PC-3 (cell line): ENCODE measurements at regions not wholly inside any gene's neighbourhood (a gene's known extent, or its start where the extent isn't known, plus 50 kb on each side); places are given as distances from the start of the nearest gene placed in this dataset.

Source experiments
- ATAC-seq: fragments of 200-7000 bp; cut with Tn5 transposase; 2 replicates; pipeline ENCODE4 v1.9.1; 2020; ENCODE audit warnings: mild to moderate bottlenecking, moderate library complexity
- BruUV-seq: library from RNA; stranded (reverse); fragments of 400-500 nt; replicated peaks from 2 replicates; lab custom pipeline; 2021; lab: Mats Ljungman, UMichigan
- CTCF ChIA-PET: fragments of 300-600 bp; sonication (Branson Sonifier 250); formaldehyde crosslinking; loops from one replicate; lab custom pipeline; 2022; ENCODE audit warnings: antibody characterized with exemption; lab: Charles Lee
- POLR2A ChIA-PET: fragments of 300-600 bp; sonication (Branson Sonifier 250); formaldehyde crosslinking; loops from one replicate; lab custom pipeline; 2022; ENCODE audit warnings: antibody characterized with exemption; ENCODE audit not compliant: unreplicated experiment; lab: Charles Lee
- DNase-seq: peaks from one replicate; pipeline ENCODE4 v3.0.0-alpha.2; 2015
- H2AFZ ChIP-seq: fragments of 300-600 bp; sonication (generic); 2 replicates; pipeline ENCODE4 v1.6.0; 2016; ENCODE audit warnings: antibody characterized with exemption, low read length
- H3F3A ChIP-seq: fragments of 300-600 bp; sonication (generic); one replicate; pipeline ENCODE4 v1.6.0; 2017; ENCODE audit warnings: antibody characterized with exemption, low read length, control low read depth, mild to moderate bottlenecking; ENCODE audit not compliant: unreplicated experiment
- H3K27ac ChIP-seq: fragments of 300-600 bp; sonication (generic); 2 replicates; pipeline ENCODE4 v1.5.1; 2016; ENCODE audit warnings: mild to moderate bottlenecking, low read length
- H3K27me3 ChIP-seq: fragments of 300-600 bp; sonication (generic); 2 replicates; pipeline ENCODE4 v1.6.1; 2016; ENCODE audit warnings: low read length, mixed read lengths
- H3K36me3 ChIP-seq: fragments of 300-600 bp; sonication (generic); 2 replicates; pipeline ENCODE4 v1.6.1; 2016; ENCODE audit warnings: low read depth, mixed run types, low read length, mixed read lengths
- H3K4me1 ChIP-seq: fragments of 300-600 bp; sonication (generic); 2 replicates; pipeline ENCODE4 v1.5.1; 2016; ENCODE audit warnings: low read length; ENCODE audit not compliant: insufficient read depth
- H3K4me2 ChIP-seq: fragments of 300-600 bp; sonication (generic); 2 replicates; pipeline ENCODE4 v1.6.0; 2016; ENCODE audit warnings: low read length
- H3K4me3 ChIP-seq: fragments of 300-600 bp; sonication (generic); 2 replicates; pipeline ENCODE4 v1.5.1; 2016; ENCODE audit warnings: mild to moderate bottlenecking, low read length, mixed read lengths
- H3K79me2 ChIP-seq: fragments of 300-600 bp; sonication (generic); 2 replicates; pipeline ENCODE4 v1.6.1; 2017; ENCODE audit warnings: low read length, mixed read lengths
- H3K9ac ChIP-seq: fragments of 300-600 bp; sonication (generic); 2 replicates; pipeline ENCODE4 v1.6.0; 2016; ENCODE audit warnings: mild to moderate bottlenecking, low read length
- H3K9me2 ChIP-seq: fragments of 300-600 bp; sonication (generic); replicated peaks from 2 replicates; pipeline ENCODE4 v1.6.1; 2016; ENCODE audit warnings: mixed run types, low read length, mixed read lengths
- H3K9me3 ChIP-seq: fragments of 300-600 bp; sonication (generic); 2 replicates; pipeline ENCODE4 v1.6.1; 2016; ENCODE audit warnings: low read length, mixed read lengths
- H4K20me1 ChIP-seq: fragments of 300-600 bp; sonication (generic); 2 replicates; pipeline ENCODE4 v1.6.1; 2016; ENCODE audit warnings: low read length, mixed read lengths
- EZH2 ChIP-seq: fragments of 300-600 bp; sonication (generic); IDR thresholded peaks from one replicate; pipeline ENCODE4 v1.6.1; 2017; ENCODE audit warnings: antibody characterized with exemption, mild to moderate bottlenecking, low read length; ENCODE audit not compliant: unreplicated experiment
- EZH2phosphoT487 ChIP-seq: fragments of 300-600 bp; sonication (generic); IDR thresholded peaks from 2 replicates; pipeline ENCODE4 v1.6.1; 2018; ENCODE audit warnings: mild to moderate bottlenecking, antibody characterized with exemption, low read length, borderline replicate concordance
- intact Hi-C: fragments of 100-400 bp; cut with micrococcal nuclease; formaldehyde crosslinking; loops from 2 replicates; pipeline ENCODE4 v1.9.0; 2023
- TF ChIP-seq, protein P1 (sequence below): fragments of 300-600 bp; sonication (generic); conservative IDR thresholded peaks from 2 replicates; pipeline ENCODE4 v1.5.1; 2017; ENCODE audit warnings: antibody characterized with exemption, low read depth, mild to moderate bottlenecking, low read length

DNA sequence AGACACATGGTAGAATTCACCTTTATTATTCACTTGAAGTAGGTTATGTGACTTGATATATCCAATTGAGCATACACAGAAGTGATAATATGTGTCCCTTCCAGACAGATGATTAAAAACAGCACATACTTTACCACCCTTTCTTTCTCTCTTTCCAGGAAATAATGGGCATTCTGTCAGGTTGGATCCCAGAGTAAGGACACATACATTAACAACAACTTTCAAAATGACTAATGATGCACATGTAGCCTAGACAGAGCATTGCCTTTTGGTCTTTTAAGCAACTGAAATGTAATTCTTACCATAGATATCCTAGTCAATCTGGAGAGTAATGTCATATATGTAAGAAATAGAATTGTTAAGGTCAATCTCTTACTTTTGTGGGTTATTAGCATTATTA, 1748.7 kb downstream of the EFNA5 start:
- no peaks in the 10 kb centered on the region for H4K20me1 ChIP-seq
- TF ChIP-seq, protein P1, sequence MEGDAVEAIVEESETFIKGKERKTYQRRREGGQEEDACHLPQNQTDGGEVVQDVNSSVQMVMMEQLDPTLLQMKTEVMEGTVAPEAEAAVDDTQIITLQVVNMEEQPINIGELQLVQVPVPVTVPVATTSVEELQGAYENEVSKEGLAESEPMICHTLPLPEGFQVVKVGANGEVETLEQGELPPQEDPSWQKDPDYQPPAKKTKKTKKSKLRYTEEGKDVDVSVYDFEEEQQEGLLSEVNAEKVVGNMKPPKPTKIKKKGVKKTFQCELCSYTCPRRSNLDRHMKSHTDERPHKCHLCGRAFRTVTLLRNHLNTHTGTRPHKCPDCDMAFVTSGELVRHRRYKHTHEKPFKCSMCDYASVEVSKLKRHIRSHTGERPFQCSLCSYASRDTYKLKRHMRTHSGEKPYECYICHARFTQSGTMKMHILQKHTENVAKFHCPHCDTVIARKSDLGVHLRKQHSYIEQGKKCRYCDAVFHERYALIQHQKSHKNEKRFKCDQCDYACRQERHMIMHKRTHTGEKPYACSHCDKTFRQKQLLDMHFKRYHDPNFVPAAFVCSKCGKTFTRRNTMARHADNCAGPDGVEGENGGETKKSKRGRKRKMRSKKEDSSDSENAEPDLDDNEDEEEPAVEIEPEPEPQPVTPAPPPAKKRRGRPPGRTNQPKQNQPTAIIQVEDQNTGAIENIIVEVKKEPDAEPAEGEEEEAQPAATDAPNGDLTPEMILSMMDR = no peak
- H3K9me2 ChIP-seq = no peaks in the 10 kb centered on the region
- BruUV-seq = no TSS peak
- ChIA-PET POLR2A (no interaction called here), CTCF (no interaction called here)
- ATAC-seq = peak; percentile 22; the same call in 1 of the 2 replicates
- intact Hi-C loops = no loop called here
- no peaks in the 10 kb centered on the region for H3F3A ChIP-seq
- 0 out of 2 replicates have a peak overlapping the region, but pooled peaks have one; percentile 13 for H3K27ac ChIP-seq
- no peak overlapping the region for H3K9ac ChIP-seq
- H3K4me2 ChIP-seq = peak overlapping the region; percentile 12; the same call in 1 of the 2 replicates
- no peaks in the 10 kb centered on the region for H3K36me3 ChIP-seq
- no peaks in the 10 kb centered on the region for H3K79me2 ChIP-seq
- no peaks in the 10 kb centered on the region for H3K9me3 ChIP-seq
- DNase-seq = no peak
- H3K4me1 ChIP-seq = peaks cover 29% of the 10 kb centered on the region
- H3K27me3 ChIP-seq = no peaks in the 10 kb centered on the region
- no peak overlapping the region for H3K4me3 ChIP-seq
- H2AFZ ChIP-seq = no peak overlapping the region

DNA sequence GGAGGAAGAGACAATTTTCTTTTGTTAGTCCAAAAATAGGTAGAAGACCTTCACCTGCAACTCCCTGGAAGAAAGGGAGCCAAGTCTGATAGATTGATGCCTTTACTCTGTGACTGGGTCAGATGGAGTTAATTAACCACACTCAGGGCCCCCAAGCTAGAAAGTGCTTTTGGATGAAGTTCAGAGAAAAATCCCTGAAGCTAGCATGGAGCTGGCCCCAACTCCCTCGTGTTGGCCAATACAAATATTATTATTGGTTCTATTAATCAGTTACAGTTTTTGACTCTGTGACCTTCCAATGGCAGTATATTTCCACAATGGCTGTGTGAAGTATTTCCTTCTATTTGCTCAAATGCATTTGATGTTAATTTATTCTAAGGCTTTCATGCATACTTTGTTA, 1753.5 kb downstream of the EFNA5 start:
- no peak overlapping the region for H3K9ac ChIP-seq
- no peaks in the 10 kb centered on the region for H3K27me3 ChIP-seq
- TF ChIP-seq EZH2 (no peak), EZH2phosphoT487 (no peak)
- TF ChIP-seq, protein P1 = no peak
- H3K27ac ChIP-seq = no peak overlapping the region
- POLR2A ChIA-PET = no interaction called here
- no TSS peak for BruUV-seq
- intact Hi-C loops = no loop called here
- no peaks in the 10 kb centered on the region for H3K9me2 ChIP-seq
- H3K9me3 ChIP-seq = no peaks in the 10 kb centered on the region
- no peaks in the 10 kb centered on the region for H4K20me1 ChIP-seq
- H3K4me2 ChIP-seq = no peak overlapping the region
- DNase-seq (no peak), ATAC-seq (no peak)
- H3F3A ChIP-seq = no peaks in the 10 kb centered on the region
- no peak overlapping the region for H2AFZ ChIP-seq
- H3K4me3 ChIP-seq = no peak overlapping the region
- no peaks in the 10 kb centered on the region for H3K79me2 ChIP-seq
- CTCF ChIA-PET = no interaction called here
- H3K36me3 ChIP-seq = no peaks in the 10 kb centered on the region
- H3K4me1 ChIP-seq = peaks cover 9% of the 10 kb centered on the region

DNA sequence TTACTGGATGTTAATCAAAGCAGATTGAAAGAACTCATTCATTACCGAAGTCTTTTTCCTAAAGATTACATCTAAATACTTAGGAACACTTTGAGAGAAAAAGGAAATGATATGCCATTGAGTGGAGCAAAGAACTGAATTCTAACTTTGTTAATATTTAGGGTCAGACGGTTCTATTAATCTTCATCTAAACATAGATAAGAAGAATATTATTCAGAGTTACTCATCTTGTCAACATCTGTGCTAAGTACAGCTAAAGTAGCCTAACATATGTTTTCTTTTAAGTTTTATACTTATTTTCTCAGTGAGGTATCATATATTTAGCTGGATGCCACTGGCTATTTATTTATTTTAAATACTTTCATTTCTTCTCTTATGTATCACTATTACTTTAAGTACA, 1763.7 kb downstream of the EFNA5 start:
- Histone ChIP-seq H3K4me3 (no peak overlapping the region), H3K4me2 (no peak overlapping the region), H3K79me2 (no peaks in the 10 kb centered on the region), H3K4me1 (peaks cover 9% of the 10 kb centered on the region; the same call in 1 of the 2 replicates), H4K20me1 (no peaks in the 10 kb centered on the region), H3K27me3 (no peaks in the 10 kb centered on the region), H3F3A (no peaks in the 10 kb centered on the region), H2AFZ (no peak overlapping the region), H3K36me3 (no peaks in the 10 kb centered on the region), H3K9me3 (no peaks in the 10 kb centered on the region), H3K9ac (no peak overlapping the region), H3K9me2 (no peaks in the 10 kb centered on the region), H3K27ac (no peak overlapping the region)
- BruUV-seq = no TSS peak
- no peak for ATAC-seq
- no peak for TF ChIP-seq EZH2
- TF ChIP-seq, protein P1 = no peak
- TF ChIP-seq EZH2phosphoT487 = no peak
- POLR2A ChIA-PET = no interaction called here
- intact Hi-C loops = no loop called here
- peak; percentile 7 for DNase-seq
- CTCF ChIA-PET = no interaction called here
